GM19035 (cell line): ENCODE measurements at regions not wholly inside any gene's neighbourhood (a gene's known extent, or its start where the extent isn't known, plus 50 kb on each side); places are given as distances from the start of the nearest gene placed in this dataset.

Experiments used
- ATAC-seq: cut with Tn5 transposase; IDR thresholded peaks from one replicate; pipeline ENCODE4 v1.9.1; 2021; ENCODE audit not compliant: unreplicated experiment

GRCh38 chr7:106166651-106167342, 54.7 kb upstream of the SYPL1 start:
- no peak for ATAC-seq

GRCh38 chr7:106165337-106165736, 53.2 kb upstream of the SYPL1 start:
- ATAC-seq = no peak

GRCh38 chr7:106163257-106163656, 51.1 kb upstream of the SYPL1 start:
- ATAC-seq = no peak
